Transverse colon (tissue), 4 donors: ENCODE measurements at regions not wholly inside any gene's neighbourhood (a gene's known extent, or its start where the extent isn't known, plus 50 kb on each side); places are given as distances from the start of the nearest gene placed in this dataset.

Experiments used
- DNase-seq: peaks from one replicate; pipeline ENCODE4 v3.0.0-alpha.2; 2019
- H3K27ac ChIP-seq, 4 donors: fragments of 200-600 bp; sonication (generic); 2 replicates each; pipeline ENCODE4 v1.5.1; 2016 to 2018; ENCODE audit warnings: inconsistent platforms in 4 of 4
- H3K27me3 ChIP-seq: fragments of 200-600 bp; sonication (generic); 2 replicates; pipeline ENCODE4 v1.5.1; 2017; ENCODE audit warnings: inconsistent platforms
- H3K36me3 ChIP-seq, 4 donors: fragments of 200-600 bp; sonication (generic); 2 replicates each; pipeline ENCODE4 v1.5.1; 2017 to 2019; ENCODE audit warnings: inconsistent platforms in 4 of 4
- H3K4me1 ChIP-seq, 4 donors: fragments of 200-600 bp; sonication (generic); 2 replicates each; pipeline ENCODE4 v1.5.1; 2017 to 2020; ENCODE audit warnings: inconsistent platforms in 4 of 4
- H3K4me3 ChIP-seq, 4 donors: fragments of 200-600 bp; sonication (generic); 1 replicate in 1 of 4; 2 replicates in 3 of 4; pipeline versions ENCODE4 v1.5.1 to v1.6.1; 2017 to 2019; ENCODE audit warnings: inconsistent platforms in 4 of 4
- H3K9me3 ChIP-seq, 2 donors: fragments of 200-600 bp; sonication (generic); 2 replicates each; pipeline ENCODE4 v1.5.1; 2017 to 2019; ENCODE audit warnings: inconsistent platforms in 2 of 2
- CTCF ChIP-seq, 5 experiments: fragments of 200-600 bp in 3 of 5; fragments of 450-650 bp in 2 of 5; sonication (generic) in 3 of 5; IDR thresholded peaks; 1 replicate in 2 of 5; 2 replicates in 3 of 5; pipeline ENCODE4 v1.5.1; 2016 to 2017; ENCODE audit warnings: antibody characterized with exemption in 5 of 5, inconsistent platforms in 3 of 5, mild to moderate bottlenecking in 2 of 5, moderate library complexity in 1 of 5
- EP300 ChIP-seq: sonication (generic); formaldehyde crosslinking; IDR thresholded peaks from one replicate; pipeline ENCODE4 v1.6.1; 2017; ENCODE audit warnings: antibody characterized with exemption, low read depth
- POLR2A ChIP-seq: fragments of 450-650 bp; IDR thresholded peaks from one replicate; pipeline ENCODE4 v1.6.1; 2016; ENCODE audit warnings: antibody characterized with exemption, mild to moderate bottlenecking, moderate library complexity
- POLR2AphosphoS5 ChIP-seq, 3 donors: sonication (generic); formaldehyde crosslinking; IDR thresholded peaks; one replicate each; pipeline ENCODE4 v1.6.1; 2016; ENCODE audit warnings: antibody characterized with exemption in 3 of 3
- WGBS, 2 donors: methylation state at CpG; one replicate each; pipeline ENCODE4 v1.1.5; 2018; ENCODE audit warnings: low coverage in 1 of 2; 5-methylcytosine and 5-hydroxymethylcytosine counted together
- in situ Hi-C, 4 donors: fragments of 200-750 bp; cut with MboI; loops; one replicate each; pipeline versions ENCODE4 v1.15.0 to v1.15.1; 2017; ENCODE audit warnings: low sequenced_read_pairs in 3 of 4, low pct_ligation_motif_present in 1 of 4, low pct_unique_long_range_greater_than_20kb in 1 of 4
- intact Hi-C: fragments of 100-400 bp; cut with DNase I; formaldehyde crosslinking; loops from one replicate; pipeline ENCODE4 v1.15.1; 2023; ENCODE audit warnings: low total_unique reads

GRCh38 chr7:9822458-9823290 lies 1151.0 kb upstream of the PHF14 start:
- in situ Hi-C loops = no loop called here

GRCh38 chr7:9835199-9835598 lies 1138.5 kb upstream of the PHF14 start:
- in situ Hi-C loops = no loop called here
- Histone ChIP-seq H3K9me3 (no peaks in the 10 kb centered on the region), H3K36me3 (no peaks in the 10 kb centered on the region), H3K4me3 (no peak overlapping the region), H3K27me3 (no peaks in the 10 kb centered on the region), H3K27ac (no peak overlapping the region), H3K4me1 (no peaks in the 10 kb centered on the region)
- intact Hi-C loops = no loop called here
- no peak for DNase-seq
- TF ChIP-seq POLR2AphosphoS5 (IDR thresholded peaks at IDR 0.05) = no peak
- no peak for TF ChIP-seq POLR2A
- WGBS, 2 donors = 37 to 55% methylated on average over 3 of the region's 3 CpGs

More at GRCh38 chr7:9822458-9823290, 1151.0 kb upstream of the PHF14 start:
- Histone ChIP-seq H3K36me3 (no peaks in the 10 kb centered on the region), H3K27me3 (no peaks in the 10 kb centered on the region), H3K4me3 (no peak overlapping the region), H3K9me3 (peaks cover 4 to 5% of the 10 kb centered on the region in 2 donors), H3K4me1 (no peaks in the 10 kb centered on the region), H3K27ac (no peak overlapping the region)
- WGBS, 2 donors = 0 to 89% methylated on average over 1 to 20 of the region's 20 CpGs
- intact Hi-C loops = no loop called here
- DNase-seq = no peak
- TF ChIP-seq POLR2A = no peak
- TF ChIP-seq CTCF (IDR thresholded peaks at IDR 0.05) = no peak
- no peak for TF ChIP-seq EP300
- no peak for TF ChIP-seq POLR2AphosphoS5 (IDR thresholded peaks at IDR 0.05)

GRCh38 chr7:9836671-9837070 lies 1137.0 kb upstream of the PHF14 start:
- no peaks in the 10 kb centered on the region for H3K36me3 ChIP-seq
- no peak overlapping the region for H3K4me3 ChIP-seq
- no peaks in the 10 kb centered on the region for H3K27me3 ChIP-seq
- no peak overlapping the region for H3K27ac ChIP-seq
- H3K9me3 ChIP-seq = no peaks in the 10 kb centered on the region
- in situ Hi-C loops = no loop called here
- DNase-seq = no peak
- intact Hi-C loops = no loop called here
- TF ChIP-seq POLR2AphosphoS5 (IDR thresholded peaks at IDR 0.05) = no peak
- no peak for TF ChIP-seq CTCF (IDR thresholded peaks at IDR 0.05)
- TF ChIP-seq EP300 = no peak
- TF ChIP-seq POLR2A = no peak
- no peaks in the 10 kb centered on the region for H3K4me1 ChIP-seq
- WGBS, 2 donors = 47 to 62% methylated on average over 1 of the region's 1 CpG

GRCh38 chr7:9842301-9842700 lies 1131.4 kb upstream of the PHF14 start:
- H3K27me3 ChIP-seq = no peaks in the 10 kb centered on the region
- in situ Hi-C loops (no loop called here), intact Hi-C loops (no loop called here)
- no peaks in the 10 kb centered on the region for H3K4me1 ChIP-seq
- TF ChIP-seq CTCF (IDR thresholded peaks at IDR 0.05) (no peak), POLR2AphosphoS5 (IDR thresholded peaks at IDR 0.05) (no peak), POLR2A (no peak), EP300 (no peak)
- DNase-seq = no peak
- H3K4me3 ChIP-seq = no peak overlapping the region
- peaks cover 0 to 6% of the 10 kb centered on the region in 2 donors for H3K9me3 ChIP-seq
- H3K36me3 ChIP-seq = no peaks in the 10 kb centered on the region
- H3K27ac ChIP-seq = no peak overlapping the region
- 82 to 95% methylated on average over 2 of the region's 2 CpGs for WGBS, 2 donors
